Panc1 (cell line): ENCODE measurements at regions not wholly inside any gene's neighbourhood (a gene's known extent, or its start where the extent isn't known, plus 50 kb on each side); places are given as distances from the start of the nearest gene placed in this dataset.
A peak's percentile ranks its signal among the peaks of the same experiment; 100 is the strongest.
"Not testable (repeated sequence)": the region's sequence is repeated elsewhere in the genome, so short reads cannot be mapped to it uniquely, and the experiment has no call there.

Experiments used
- ATAC-seq: fragments of 200-7000 bp; cut with Tn5 transposase; 2 replicates; pipeline ENCODE4 v1.9.1; 2020; ENCODE audit warnings: mild to moderate bottlenecking, moderate library complexity
- BruUV-seq: library from RNA; stranded (reverse); fragments of 400-500 nt; replicated peaks from 2 replicates; lab custom pipeline; 2021; lab: Mats Ljungman, UMichigan
- CTCF ChIA-PET: fragments of 300-600 bp; sonication (Branson Sonifier 250); formaldehyde crosslinking; loops from one replicate; lab custom pipeline; 2022; ENCODE audit warnings: antibody characterized with exemption; lab: Charles Lee
- POLR2A ChIA-PET: fragments of 300-600 bp; sonication (Branson Sonifier 250); formaldehyde crosslinking; loops from one replicate; lab custom pipeline; 2022; ENCODE audit warnings: antibody characterized with exemption; lab: Charles Lee
- DNase-seq: peaks from one replicate; pipeline ENCODE4 v3.0.0-alpha.2; 2010; ENCODE audit warnings: low read depth, low spot score
- H3K27ac ChIP-seq: 2 replicates; pipeline ENCODE4 v1.5.1; 2011; ENCODE audit warnings: mild to moderate bottlenecking, low read length, inconsistent platforms
- H3K27me3 ChIP-seq: fragments of 200-500 bp; sonication (Bioruptor generic); 2 replicates; pipeline ENCODE4 v1.6.0; 2014; ENCODE audit warnings: low read length, inconsistent platforms; ENCODE audit not compliant: control insufficient read depth, insufficient read depth
- H3K36me3 ChIP-seq: fragments of 200-500 bp; sonication (Bioruptor generic); 2 replicates; pipeline ENCODE4 v1.5.1; 2014; ENCODE audit warnings: inconsistent platforms, mild to moderate bottlenecking, low read length, moderate library complexity; ENCODE audit not compliant: control insufficient read depth, insufficient read depth
- H3K4me1 ChIP-seq: 2 replicates; pipeline ENCODE4 v1.5.1; 2011; ENCODE audit warnings: inconsistent platforms, mild to moderate bottlenecking, low read length, moderate library complexity; ENCODE audit not compliant: control insufficient read depth, insufficient read depth
- H3K4me3 ChIP-seq, 2 experiments: 2 replicates each; pipeline ENCODE4 v1.5.1; 2011 to 2012; ENCODE audit warnings: low read depth in 2 of 2, low read length in 2 of 2, mild to moderate bottlenecking in 2 of 2, inconsistent platforms in 1 of 2, moderate library complexity in 1 of 2
- H3K9me3 ChIP-seq: fragments of 200-500 bp; sonication (Bioruptor generic); 2 replicates; pipeline ENCODE4 v1.5.1; 2014; ENCODE audit warnings: low read depth, mild to moderate bottlenecking, inconsistent platforms, low read length, moderate library complexity; ENCODE audit not compliant: control insufficient read depth, insufficient read depth
- CTCF ChIP-seq: fragments of 450-650 bp; IDR thresholded peaks from 2 replicates; pipeline ENCODE4 v1.5.1; 2017; ENCODE audit warnings: mild to moderate bottlenecking
- POLR2AphosphoS5 ChIP-seq: IDR thresholded peaks from 2 replicates; pipeline ENCODE4 v1.6.1; 2012; ENCODE audit warnings: mild to moderate bottlenecking, low read depth, low read length, moderate library complexity
- REST ChIP-seq, 2 experiments: IDR thresholded peaks; 2 replicates each; pipeline ENCODE4 v1.6.1; 2011 to 2012; ENCODE audit warnings: low read depth in 2 of 2, control low read depth in 1 of 2, low read length in 1 of 2, mild to moderate bottlenecking in 1 of 2, moderate library complexity in 1 of 2; ENCODE audit not compliant: insufficient read depth in 1 of 2
- SIN3A ChIP-seq: IDR thresholded peaks from 2 replicates; pipeline ENCODE4 v1.6.1; 2012; ENCODE audit warnings: low read depth, mild to moderate bottlenecking, low read length, moderate library complexity, borderline replicate concordance; ENCODE audit not compliant: insufficient read depth
- TCF7L2 ChIP-seq: IDR thresholded peaks from 2 replicates; pipeline ENCODE4 v1.6.1; 2011; ENCODE audit warnings: mild to moderate bottlenecking, low read depth, low read length, inconsistent platforms
- in situ Hi-C: cut with HindIII; loops from 2 replicates; pipeline ENCODE4 v1.10.0; 2016; ENCODE audit warnings: low sequenced_read_pairs, low pct_unique_long_range_greater_than_20kb
- intact Hi-C: fragments of 100-400 bp; cut with micrococcal nuclease; formaldehyde crosslinking; loops from one replicate; pipeline ENCODE4 v1.10.0; 2022; ENCODE audit not compliant: unreplicated experiment

GRCh38 chr20:53859009-53859408 lies 211.4 kb downstream of the BCAS1 start:
- intact Hi-C loops, BruUV-seq, H3K9me3 ChIP-seq, H3K27me3 ChIP-seq, H3K4me3 ChIP-seq, in situ Hi-C loops, DNase-seq, CTCF ChIA-PET, H3K36me3 ChIP-seq, ATAC-seq: not testable (repeated sequence)
- H3K4me1 ChIP-seq: peaks cover 31% of the 10 kb centered on the region
- H3K27ac ChIP-seq: peak overlapping the region; percentile 67; the same call in 1 of the 2 replicates
- POLR2A ChIA-PET: interaction anchor here (0.6 kb wide), 1 partner anchor 349 kb away, joined by 5 read pairs; the partner anchor contains the start of gene PFDN4

DNA sequence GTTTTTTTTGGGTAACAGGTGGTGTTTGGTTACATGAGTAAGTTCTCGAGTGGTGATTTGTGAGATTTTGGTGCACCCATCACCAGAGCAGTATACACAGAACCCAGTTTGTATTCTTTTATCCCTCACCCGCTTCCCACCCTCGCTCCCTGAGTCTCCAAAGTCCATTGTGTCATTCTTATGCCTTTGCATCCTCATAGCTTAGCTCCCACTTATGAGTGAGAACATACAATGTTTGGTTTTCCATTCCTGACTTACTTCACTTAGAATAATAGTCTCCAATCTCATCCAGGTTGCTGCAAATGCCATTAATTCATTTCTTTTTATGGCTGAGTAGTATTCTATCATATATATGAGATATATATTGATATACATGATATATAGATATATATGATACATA lies 211.9 kb downstream of the BCAS1 start:
- CTCF ChIA-PET: interaction anchor here (0.6 kb wide), 1 partner anchor 74 kb away, joined by 6 read pairs; no protein-coding TSS in a partner anchor
- ATAC-seq, H3K9me3 ChIP-seq, DNase-seq, H3K27me3 ChIP-seq, in situ Hi-C loops, H3K36me3 ChIP-seq, intact Hi-C loops, H3K4me3 ChIP-seq, BruUV-seq: not testable (repeated sequence)
- Histone ChIP-seq H3K27ac (peak overlapping the region; percentile 96), H3K4me1 (peaks cover 26% of the 10 kb centered on the region)
- POLR2A ChIA-PET: interaction anchor here (0.6 kb wide), 1 partner anchor 349 kb away, joined by 5 read pairs; the partner anchor contains the start of gene PFDN4

GRCh38 chr20:53857723-53858236 lies 212.6 kb downstream of the BCAS1 start:
- peak; percentile 75 for ATAC-seq
- POLR2A ChIA-PET: interaction anchor here (0.6 kb wide), 1 partner anchor 23 kb away, joined by 10 read pairs; no protein-coding TSS in a partner anchor

GRCh38 chr20:53856300-53857295 lies 213.8 kb downstream of the BCAS1 start:
- CTCF ChIA-PET: no interaction called here

More at GRCh38 chr20:53857723-53858236, 212.6 kb downstream of the BCAS1 start:
- Histone ChIP-seq H3K4me3 (no peak overlapping the region), H3K36me3 (no peaks in the 10 kb centered on the region), H3K27ac (peak overlapping the region; percentile 96), H3K4me1 (peaks cover 22% of the 10 kb centered on the region), H3K27me3 (no peaks in the 10 kb centered on the region), H3K9me3 (no peaks in the 10 kb centered on the region)
- in situ Hi-C loops: no loop called here
- no peak for DNase-seq
- no peak for TF ChIP-seq SIN3A
- TF ChIP-seq TCF7L2: peak; percentile 61
- CTCF ChIA-PET: interaction anchor here (0.6 kb wide), 1 partner anchor 73 kb away, joined by 6 read pairs; no protein-coding TSS in a partner anchor
- BruUV-seq: no TSS peak
- intact Hi-C loops: no loop called here

More at GRCh38 chr20:53856300-53857295, 213.8 kb downstream of the BCAS1 start:
- intact Hi-C loops: no loop called here
- DNase-seq (no peak), ATAC-seq (no peak)
- TF ChIP-seq POLR2AphosphoS5: no peak
- no peak for TF ChIP-seq CTCF
- no peak for TF ChIP-seq SIN3A
- TF ChIP-seq TCF7L2: no peak
- TF ChIP-seq REST (IDR thresholded peaks at IDR 0.05; ENCODE audit: insufficient read depth in 1 of 2, low read depth in 2 of 2, low read length in 1 of 2): no peak
- Histone ChIP-seq H3K4me3 (no peak overlapping the region), H3K36me3 (no peaks in the 10 kb centered on the region), H3K4me1 (peaks cover 22% of the 10 kb centered on the region), H3K27ac (peak overlapping the region; percentile 96), H3K27me3 (no peaks in the 10 kb centered on the region), H3K9me3 (no peaks in the 10 kb centered on the region)
- no TSS peak for BruUV-seq
- in situ Hi-C loops: no loop called here
- POLR2A ChIA-PET: interaction anchor here (0.6 kb wide), 2 partner anchors 24 to 1734 kb away, joined by 8 to 10 read pairs; no protein-coding TSS in a partner anchor
